ENCODE measurements at regions not wholly inside any gene's neighbourhood (a gene's known extent, or its start where the extent isn't known, plus 50 kb on each side); places are given as distances from the start of the nearest gene placed in this dataset.

- no peak for FAIRE-seq
- CTCF ChIA-PET (ENCODE audit: partially characterized antibody), result no interaction called here
Observed at GRCh38 chr9:79056041-79056440, 515.7 kb upstream of the TLE4 start.

More at GRCh38 chr9:79056041-79056440, 515.7 kb upstream of the TLE4 start:
- Histone ChIP-seq H3K9me3 (ENCODE audit: insufficient read depth in 2 of 2, low read depth in 1 of 2, low read length in 1 of 2) (no peaks in the 10 kb centered on the region), H2BK12ac (ENCODE audit: low read depth, low read length) (no peak overlapping the region), H3K23ac (ENCODE audit: insufficient read length) (no peak overlapping the region), H3K79me1 (ENCODE audit: low read depth, low read length) (no peaks in the 10 kb centered on the region), H2AK5ac (ENCODE audit: low read depth, low read length) (no peak overlapping the region), H3K18ac (ENCODE audit: extremely low read depth, low read length) (no peak overlapping the region), H3K4me3 (ENCODE audit: extremely low read depth in 1 of 4, insufficient read depth in 2 of 4, low read depth in 3 of 4, low read length in 4 of 4) (no peak overlapping the region), H3K4me1 (replicated peaks in 1 of 4; ENCODE audit: control insufficient read depth in 3 of 4, insufficient read depth in 4 of 4, low read length in 3 of 4) (no peaks in the 10 kb centered on the region), H3K9ac (replicated peaks in 1 of 4; ENCODE audit: extremely low read depth in 1 of 4, low read depth in 3 of 4, low read length in 3 of 4) (no peak overlapping the region), H2BK20ac (ENCODE audit: low read length) (no peak overlapping the region), H3K27ac (ENCODE audit: low read depth, low read length) (no peak overlapping the region), H3K79me2 (ENCODE audit: control insufficient read depth in 1 of 2, insufficient read depth in 2 of 2, low read length in 2 of 2) (no peaks in the 10 kb centered on the region), H3K36me3 (ENCODE audit: control insufficient read depth in 2 of 4, insufficient read depth in 4 of 4, low read length in 3 of 4) (no peaks in the 10 kb centered on the region), H2BK15ac (ENCODE audit: low read length) (no peak overlapping the region), H4K5ac (ENCODE audit: insufficient read length, low read depth, low read length) (no peak overlapping the region), H4K91ac (replicated peaks; ENCODE audit: insufficient read length, low read length) (no peak overlapping the region), H4K8ac (ENCODE audit: extremely low read depth, insufficient read depth, low read length) (no peak overlapping the region), H2BK5ac (ENCODE audit: low read depth, low read length) (no peak overlapping the region), H3K56ac (replicated peaks; ENCODE audit: insufficient read length, low read depth, low read length) (no peak overlapping the region), H3K27me3 (replicated peaks in 1 of 4; ENCODE audit: control insufficient read depth in 3 of 4, extremely low read depth in 1 of 4, insufficient read depth in 3 of 4, low read length in 3 of 4) (no peaks in the 10 kb centered on the region), H4K20me1 (replicated peaks in 1 of 2; ENCODE audit: control insufficient read depth in 1 of 2, insufficient read depth in 2 of 2, low read length in 2 of 2) (peaks cover 0 to 2% of the 10 kb centered on the region in 2 experiments), H3K14ac (ENCODE audit: insufficient read length) (no peak overlapping the region), H3K23me2 (ENCODE audit: low read depth, low read length) (no peaks in the 10 kb centered on the region), H3K4ac (replicated peaks; ENCODE audit: insufficient read length, low read depth, low read length) (no peak overlapping the region), H2AFZ (ENCODE audit: low read length) (no peak overlapping the region), H2BK120ac (replicated peaks; ENCODE audit: low read depth, low read length) (no peak overlapping the region), H3K4me2 (ENCODE audit: insufficient read depth in 1 of 2, low read depth in 2 of 2, low read length in 2 of 2) (no peak overlapping the region)
- 95% methylated on average over 5 of the region's 5 CpGs; no CpG with 5 or more reads in 1 of the 2 experiments for WGBS, 2 experiments (ENCODE audit: extremely low coverage in 1 of 2, insufficient coverage in 1 of 2, insufficient read length in 1 of 2, insufficient replicate concordance in 2 of 2, low coverage in 1 of 2, low lambda C conversion rate in 2 of 2, missing lambda C conversion rate in 1 of 2)
- POLR2A ChIA-PET (ENCODE audit: partially characterized antibody), result no interaction called here
- TF ChIP-seq CTCF (IDR thresholded peaks at IDR 0.05; ENCODE audit: control extremely low read depth in 1 of 3, insufficient read depth in 1 of 3, low read depth in 1 of 3, low read length in 3 of 3) (no peak), FOSL1 (IDR thresholded peaks at IDR 0.05; ENCODE audit: insufficient read depth, low read depth, low read length) (no peak), TBP (IDR thresholded peaks at IDR 0.05; ENCODE audit: low read depth, low read length) (no peak), BRCA1 (IDR thresholded peaks at IDR 0.05; ENCODE audit: low read depth, low read length) (no peak), SRF (IDR thresholded peaks at IDR 0.05; ENCODE audit: low read depth, low read length) (no peak), SP4 (IDR thresholded peaks at IDR 0.05; ENCODE audit: low read length) (no peak), JUND (IDR thresholded peaks at IDR 0.05; ENCODE audit: low read length) (no peak), HDAC2 (IDR thresholded peaks at IDR 0.05; ENCODE audit: borderline replicate concordance in 1 of 2, low read depth in 2 of 2, low read length in 2 of 2) (no peak), NANOG (IDR thresholded peaks at IDR 0.05; ENCODE audit: insufficient read depth, low read depth, low read length, poor library complexity, severe bottlenecking) (no peak), POLR2AphosphoS5 (IDR thresholded peaks at IDR 0.05; ENCODE audit: low read depth, low read length) (no peak)
- DNase-seq (ENCODE audit: low read depth in 1 of 2, low spot score in 2 of 2), result no peak
